NCI-H2107 treated with DMSO at 0.1 percent for 48 hours (cell line): ENCODE measurements at regions not wholly inside any gene's neighbourhood (a gene's known extent, or its start where the extent isn't known, plus 50 kb on each side); places are given as distances from the start of the nearest gene placed in this dataset.

Experiments used
- DNase-seq: peaks from one replicate; lab custom pipeline; 2025; ENCODE audit not compliant: unreplicated experiment; lab: John Stamatoyannopoulos, UW

GRCh38 chr9:85430659-85431338 is 311.0 kb downstream of the AGTPBP1 start:
- no peak for DNase-seq

DNA sequence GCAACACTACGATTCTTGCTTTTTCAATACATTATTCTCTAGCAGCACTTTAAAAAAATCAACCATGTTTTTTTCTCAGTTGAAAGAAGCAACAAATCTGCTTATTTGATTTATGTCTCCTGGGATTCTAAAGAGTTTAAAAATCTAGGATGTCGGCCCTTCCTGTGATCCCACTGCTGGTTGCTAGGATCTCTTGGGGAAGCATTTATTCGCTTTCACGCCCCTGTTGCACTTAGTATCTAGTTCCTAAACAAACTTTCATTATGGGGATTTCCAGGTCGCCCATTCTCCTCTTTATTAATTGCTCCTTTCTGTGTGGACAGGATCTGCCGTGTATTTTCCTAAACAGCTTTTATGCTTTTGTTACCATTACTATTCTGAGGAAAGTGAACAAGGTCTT is 313.5 kb downstream of the AGTPBP1 start:
- DNase-seq, result no peak

DNA sequence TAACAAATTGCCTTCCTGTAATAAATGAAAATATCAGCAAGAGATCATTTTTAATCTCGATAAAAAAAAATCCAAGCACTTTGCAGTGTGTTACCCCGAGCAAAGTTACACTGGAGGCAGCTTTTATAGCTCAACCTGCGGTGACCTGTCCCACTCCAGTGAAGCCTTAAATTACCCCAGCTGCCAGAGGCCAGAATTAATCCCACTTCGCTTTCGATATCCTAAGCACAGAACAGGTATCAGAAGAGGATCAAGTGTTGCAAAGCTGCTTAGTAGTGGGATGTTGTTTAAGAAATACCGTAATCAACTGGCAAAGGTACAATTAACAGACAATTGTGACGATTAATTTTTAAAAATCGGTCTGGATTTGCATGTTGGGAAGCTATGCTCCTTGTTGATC is 314.0 kb downstream of the AGTPBP1 start:
- no peak for DNase-seq

DNA sequence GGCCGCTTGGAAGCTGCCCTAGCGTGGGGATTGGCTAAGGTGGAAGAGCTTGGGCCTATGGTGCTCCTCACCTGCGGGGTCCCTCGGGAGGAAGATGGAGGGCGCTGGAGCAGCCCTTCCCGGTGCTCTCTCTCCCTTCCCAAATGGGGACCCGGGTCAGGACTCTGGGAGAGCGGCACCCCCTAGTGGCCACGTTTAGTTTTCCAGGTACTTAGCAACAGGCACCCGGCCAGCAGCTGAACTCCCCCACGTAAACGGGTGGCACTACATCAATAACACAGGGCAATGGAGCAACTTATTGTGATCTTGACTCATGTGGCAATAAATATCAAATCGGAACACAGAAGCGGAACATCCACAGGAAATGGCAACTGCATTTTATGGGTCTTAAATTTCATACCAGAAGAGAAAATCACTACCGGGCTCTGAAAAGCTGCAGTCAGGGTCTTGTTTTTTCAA is 316.6 kb downstream of the AGTPBP1 start:
- peak; percentile 39 for DNase-seq

DNA sequence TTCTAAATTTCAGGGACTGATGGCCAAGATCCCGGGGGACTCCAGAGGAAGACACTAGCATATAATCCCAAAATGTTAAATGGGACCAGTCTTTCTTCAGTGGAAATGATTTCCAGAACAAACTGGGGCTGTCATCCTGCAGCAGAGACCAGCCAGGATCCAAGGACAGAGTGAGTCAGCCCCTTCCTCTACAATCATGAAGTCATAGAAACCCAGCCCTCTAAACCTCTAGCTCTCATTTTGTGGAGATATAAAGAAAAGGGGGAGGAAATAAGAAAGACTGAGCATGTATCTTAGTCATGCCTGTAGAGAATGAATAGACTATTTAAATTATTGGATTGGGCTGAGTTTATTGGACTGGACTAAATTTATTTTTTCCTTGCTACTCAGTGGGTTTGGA is 318.3 kb downstream of the AGTPBP1 start:
- no peak for DNase-seq

- DNase-seq, result no peak
Measured at GRCh38 chr9:85421641-85422040, 320.1 kb downstream of the AGTPBP1 start.

- no peak for DNase-seq
Measured at GRCh38 chr9:85420750-85421149, 321.0 kb downstream of the AGTPBP1 start.

DNA sequence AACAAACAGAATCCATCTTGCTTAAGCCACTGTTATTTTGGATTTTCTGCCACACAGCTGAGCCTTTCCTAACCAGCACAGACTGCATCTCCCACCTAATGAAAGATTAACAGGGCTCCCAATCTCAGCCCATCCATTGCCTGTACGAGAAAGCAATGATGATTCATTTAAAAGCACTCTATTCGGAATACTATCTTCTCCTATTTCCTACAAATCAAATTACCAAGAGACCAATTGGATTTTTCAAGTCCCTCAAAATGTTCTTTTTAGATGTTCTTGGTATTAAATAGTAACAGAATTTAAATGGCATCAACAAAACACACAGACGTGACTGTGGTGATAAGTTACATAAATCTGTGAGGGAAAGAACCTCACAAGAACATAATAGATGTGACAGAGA is 324.1 kb downstream of the AGTPBP1 start:
- no peak for DNase-seq

- no peak for DNase-seq
Measured at GRCh38 chr9:85416715-85417114, 325.0 kb downstream of the AGTPBP1 start.

DNA sequence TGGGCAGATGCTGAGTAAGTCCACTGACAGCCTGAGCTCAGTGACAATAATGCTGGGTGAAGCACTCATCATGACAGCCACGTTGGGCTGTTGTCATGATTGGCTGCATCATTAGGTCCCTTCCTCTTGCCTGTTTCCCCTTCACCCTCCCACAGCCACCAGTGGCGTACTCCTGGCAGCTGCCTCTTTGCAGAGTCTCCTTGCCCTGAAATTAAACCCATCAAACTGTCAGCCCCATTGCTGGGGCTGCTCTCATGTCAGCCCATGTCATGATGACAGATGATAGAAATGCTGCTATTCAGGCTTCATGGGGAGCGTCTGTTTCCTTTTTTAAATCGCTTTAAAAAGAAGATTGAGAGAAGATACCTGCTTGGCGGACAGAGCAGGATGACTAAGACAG is 327.4 kb downstream of the AGTPBP1 start:
- no peak for DNase-seq

DNA sequence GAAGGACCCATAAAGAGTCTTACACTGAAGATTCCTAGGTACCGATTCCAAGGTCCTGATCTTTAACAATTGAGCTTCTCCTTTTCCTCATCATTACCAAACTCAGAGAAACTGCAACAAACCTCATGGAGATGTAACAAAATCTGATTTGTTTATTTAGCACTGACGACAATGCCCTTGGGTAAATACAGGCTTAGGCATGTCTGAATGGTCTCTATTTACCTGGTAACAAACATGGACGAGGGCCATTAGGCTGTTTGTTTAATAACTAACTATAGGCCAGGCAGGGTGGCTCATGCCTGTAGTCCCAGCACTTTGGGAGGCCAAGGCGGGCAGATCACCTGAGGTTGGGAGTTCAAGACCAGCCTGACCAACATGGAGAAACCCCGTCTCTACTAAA is 333.3 kb downstream of the AGTPBP1 start:
- DNase-seq, result no peak

DNA sequence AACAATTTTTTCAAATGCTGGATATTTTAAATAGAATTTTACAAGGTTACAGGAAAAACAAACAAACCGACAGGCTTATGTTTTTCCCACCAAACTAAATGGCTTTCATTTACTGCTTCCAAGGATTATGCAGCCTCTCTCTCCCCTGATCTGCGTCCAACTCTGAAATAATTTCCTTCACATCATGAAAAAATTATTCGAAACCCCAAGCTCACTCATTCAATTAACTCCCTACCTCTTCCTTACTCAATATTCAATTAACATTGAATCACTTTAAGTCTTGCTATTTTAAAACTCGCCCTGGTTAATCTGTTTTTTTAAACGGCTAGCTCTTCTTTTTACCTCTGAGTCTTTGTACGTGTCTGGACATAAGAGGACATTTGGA is 336.2 kb downstream of the AGTPBP1 start:
- DNase-seq, result no peak

DNA sequence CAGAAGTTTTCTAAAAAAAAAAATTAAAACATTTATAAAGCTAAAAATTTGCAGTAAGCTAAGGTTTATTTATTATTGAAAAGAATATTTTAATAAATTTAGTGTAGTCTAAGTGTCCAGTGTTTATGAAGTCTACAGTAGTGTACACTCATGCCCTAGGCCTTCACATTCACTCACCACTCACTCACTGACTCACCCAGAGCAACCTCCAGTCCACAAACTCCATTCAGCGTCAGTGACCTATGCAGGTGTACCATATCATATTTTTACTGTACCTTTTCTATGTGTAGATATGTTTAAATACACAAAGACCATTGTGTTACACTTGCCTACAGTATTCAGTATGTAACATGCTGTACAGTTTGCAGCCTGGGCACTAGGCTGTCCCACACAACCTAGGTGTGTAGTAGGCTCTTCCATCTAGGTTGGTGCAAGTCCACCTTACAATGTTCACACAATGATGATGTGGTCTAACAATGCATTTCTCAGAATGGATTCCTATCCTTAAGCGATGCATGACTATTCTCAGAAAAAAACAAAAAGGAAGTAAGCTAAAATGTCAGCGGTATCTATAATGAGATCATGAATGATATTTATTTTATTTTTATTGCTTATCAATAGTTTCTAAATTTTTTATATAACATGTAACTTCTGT is 336.7 kb downstream of the AGTPBP1 start:
- no peak for DNase-seq

DNA sequence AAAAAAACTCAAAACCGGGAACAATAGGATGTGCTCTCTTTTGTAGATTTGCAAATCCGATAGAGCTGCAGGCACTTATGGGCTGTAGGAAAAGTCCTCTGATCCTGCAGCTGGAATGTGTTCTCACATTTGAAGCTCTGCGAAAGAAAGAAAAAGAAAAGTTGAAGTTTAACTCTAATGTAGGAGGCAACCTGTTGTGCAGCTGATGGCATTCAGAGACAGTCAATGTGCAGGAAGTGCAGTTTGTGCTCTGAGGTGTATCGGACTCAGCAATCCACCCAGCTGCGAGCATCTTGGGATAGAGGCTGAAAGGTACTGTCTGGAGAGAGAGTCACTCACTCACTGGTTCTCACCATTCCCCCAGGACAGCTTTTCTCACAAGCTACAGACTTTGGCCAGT is 339.2 kb downstream of the AGTPBP1 start:
- no peak for DNase-seq

GRCh38 chr9:85401998-85402397 is 339.8 kb downstream of the AGTPBP1 start:
- DNase-seq, result no peak

DNA sequence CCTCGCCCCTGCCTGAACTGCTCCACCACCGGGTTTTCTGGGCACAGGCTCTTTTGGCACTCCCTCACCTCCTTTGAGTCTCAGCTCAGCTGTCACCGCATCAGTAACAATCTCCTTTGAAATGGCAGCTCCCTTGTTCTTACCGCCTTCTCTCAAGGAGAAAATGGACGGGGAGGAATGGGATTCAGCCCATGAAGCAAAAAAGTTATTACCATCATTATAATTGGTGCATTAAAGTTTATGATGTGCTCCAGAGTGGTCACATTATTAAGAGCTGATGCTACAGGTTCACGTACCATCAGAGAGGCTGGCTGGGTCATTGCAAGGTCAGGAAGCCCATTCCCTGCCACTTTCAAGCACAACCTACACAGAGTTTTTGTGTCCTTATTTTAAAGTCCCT is 344.7 kb downstream of the AGTPBP1 start:
- no peak for DNase-seq

GRCh38 chr9:85392260-85392659 is 349.5 kb downstream of the AGTPBP1 start:
- no peak for DNase-seq

DNA sequence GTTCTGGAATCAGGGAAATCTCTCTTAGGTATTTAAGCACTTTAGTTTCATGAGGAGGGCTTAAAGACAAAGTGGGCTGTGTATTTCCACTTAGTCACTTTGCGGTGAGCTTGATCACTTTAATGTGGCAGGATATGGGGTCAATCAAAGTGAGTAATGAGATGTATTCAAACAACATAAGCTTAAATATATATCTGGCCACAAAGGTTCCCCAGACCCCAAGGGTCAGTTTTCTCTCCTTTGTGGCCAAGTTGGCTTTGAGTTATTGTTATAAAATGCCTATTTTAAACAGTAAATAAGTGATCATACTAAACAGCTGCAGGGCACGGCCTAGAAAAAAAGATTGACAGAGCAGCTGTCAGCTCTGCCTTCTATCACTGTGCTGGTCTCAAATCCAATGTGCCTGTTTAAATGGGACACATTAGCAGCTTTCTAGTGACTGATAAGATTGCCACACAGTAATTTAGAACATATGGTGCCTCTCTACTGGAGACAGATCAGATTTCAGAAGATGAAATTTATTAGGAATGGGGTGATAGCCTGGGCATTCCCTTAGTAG is 363.9 kb downstream of the AGTPBP1 start:
- DNase-seq, result no peak

- DNase-seq, result no peak
Measured at GRCh38 chr9:85368781-85369180, 373.0 kb downstream of the AGTPBP1 start.

DNA sequence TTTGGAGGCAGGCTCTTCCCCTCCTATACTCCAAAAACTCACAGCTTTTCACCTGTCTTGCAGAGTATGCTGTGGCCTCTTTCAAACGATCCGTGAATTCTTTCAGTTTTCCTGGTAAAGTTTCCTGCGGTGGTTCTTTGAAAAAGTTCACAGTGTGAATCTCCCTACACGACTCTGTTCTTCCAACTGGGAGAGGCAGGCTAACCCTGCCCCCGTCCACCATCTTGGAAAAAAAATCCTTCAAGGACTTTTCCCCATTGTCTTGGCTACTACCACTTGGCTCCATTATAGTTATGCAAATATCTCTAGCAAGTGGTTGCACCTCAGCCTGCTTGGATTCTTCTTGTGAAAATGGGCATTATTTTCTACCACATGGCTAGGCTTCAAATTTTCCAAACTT is 382.6 kb downstream of the AGTPBP1 start:
- DNase-seq, result no peak

DNA sequence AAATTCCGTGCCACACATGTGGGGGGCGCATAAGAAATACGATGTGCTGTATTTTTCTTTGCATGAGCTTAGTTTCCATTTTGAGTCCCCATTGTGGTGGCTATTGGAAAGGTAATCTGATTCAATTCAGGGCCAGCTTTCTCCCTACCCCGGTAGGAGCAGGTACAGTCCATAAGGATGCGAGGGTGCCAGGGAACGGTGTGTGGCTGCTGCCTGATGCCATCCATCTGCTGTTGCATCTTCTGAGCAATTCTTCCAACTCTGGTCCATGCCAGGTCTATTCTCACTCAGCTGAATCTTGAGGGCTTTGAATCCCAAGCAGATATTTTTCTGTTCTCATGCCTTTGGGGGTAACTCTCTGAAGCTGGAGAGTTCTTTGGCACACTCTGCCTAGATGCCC is 392.7 kb downstream of the AGTPBP1 start:
- no peak for DNase-seq

- DNase-seq, result no peak
Measured at GRCh38 chr9:85347541-85347940, 394.2 kb downstream of the AGTPBP1 start.

DNA sequence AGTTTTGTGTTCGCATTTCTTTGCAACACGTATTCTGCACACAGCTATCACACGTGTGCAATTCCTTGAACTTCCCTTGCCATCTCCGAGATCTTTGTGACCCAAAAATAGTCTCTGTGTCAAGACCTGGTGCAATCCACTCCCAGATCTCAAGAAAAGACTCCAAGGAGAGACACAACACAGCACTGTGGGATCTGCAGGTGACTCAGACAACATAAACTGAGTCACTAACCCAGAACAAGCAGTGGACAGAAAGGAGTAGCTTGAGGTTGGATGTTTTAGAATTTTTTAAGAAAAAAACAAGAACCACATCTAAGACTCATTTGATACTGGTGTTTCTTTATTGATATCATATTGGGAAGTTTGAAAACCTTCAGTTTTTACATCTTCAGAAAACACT is 396.9 kb downstream of the AGTPBP1 start:
- DNase-seq, result no peak
